Choroid plexus epithelial cell (primary cell): ENCODE measurements at regions not wholly inside any gene's neighbourhood (a gene's known extent, or its start where the extent isn't known, plus 50 kb on each side); places are given as distances from the start of the nearest gene placed in this dataset.

Source experiments
- DNase-seq: peaks from one replicate; pipeline ENCODE4 v3.0.0-alpha.2; 2010; ENCODE audit warnings: low read depth
- H3K4me3 ChIP-seq: 2 replicates; pipeline ENCODE4 v1.5.1; 2011; ENCODE audit warnings: low read depth, mild to moderate bottlenecking, control low read depth, low read length, moderate library complexity
- CTCF ChIP-seq: conservative IDR thresholded peaks from 2 replicates; pipeline ENCODE4 v1.5.1; 2011; ENCODE audit warnings: low read depth, mild to moderate bottlenecking, control low read depth, inconsistent platforms, low read length, moderate library complexity

- no peak overlapping the region for H3K4me3 ChIP-seq
Observed at GRCh38 chr18:8499810-8500675, 109.2 kb upstream of the RAB12 start.

GRCh38 chr18:8501044-8501443 is 108.2 kb upstream of the RAB12 start:
- no peak for DNase-seq
- no peak overlapping the region for H3K4me3 ChIP-seq
- TF ChIP-seq CTCF = no peak

More at GRCh38 chr18:8499810-8500675, 109.2 kb upstream of the RAB12 start:
- TF ChIP-seq CTCF = no peak
- no peak for DNase-seq

- TF ChIP-seq CTCF = no peak
- no peak for DNase-seq
- no peak overlapping the region for H3K4me3 ChIP-seq
Observed at GRCh38 chr18:8503248-8503647, 106.0 kb upstream of the RAB12 start.

- TF ChIP-seq CTCF = no peak
- H3K4me3 ChIP-seq = no peak overlapping the region
- no peak for DNase-seq
Observed at GRCh38 chr18:8504424-8504823, 104.8 kb upstream of the RAB12 start.

GRCh38 chr18:8504880-8505435 is 104.3 kb upstream of the RAB12 start:
- TF ChIP-seq CTCF = no peak
- H3K4me3 ChIP-seq = no peak overlapping the region
- no peak for DNase-seq

- DNase-seq = no peak
- H3K4me3 ChIP-seq = no peak overlapping the region
- no peak for TF ChIP-seq CTCF
Observed at GRCh38 chr18:8506251-8507049, 102.8 kb upstream of the RAB12 start.
